ENCODE measurements at regions not wholly inside any gene's neighbourhood (a gene's known extent, or its start where the extent isn't known, plus 50 kb on each side); places are given as distances from the start of the nearest gene placed in this dataset.
"Not testable (repeated sequence)": the region's sequence is repeated elsewhere in the genome, so short reads cannot be mapped to it uniquely, and the experiment has no call there.

- DNase-seq, result not testable (repeated sequence)
These were observed 198.5 kb upstream of the CRIM1 start for GRCh38 chr2:36157093-36157492.

DNA sequence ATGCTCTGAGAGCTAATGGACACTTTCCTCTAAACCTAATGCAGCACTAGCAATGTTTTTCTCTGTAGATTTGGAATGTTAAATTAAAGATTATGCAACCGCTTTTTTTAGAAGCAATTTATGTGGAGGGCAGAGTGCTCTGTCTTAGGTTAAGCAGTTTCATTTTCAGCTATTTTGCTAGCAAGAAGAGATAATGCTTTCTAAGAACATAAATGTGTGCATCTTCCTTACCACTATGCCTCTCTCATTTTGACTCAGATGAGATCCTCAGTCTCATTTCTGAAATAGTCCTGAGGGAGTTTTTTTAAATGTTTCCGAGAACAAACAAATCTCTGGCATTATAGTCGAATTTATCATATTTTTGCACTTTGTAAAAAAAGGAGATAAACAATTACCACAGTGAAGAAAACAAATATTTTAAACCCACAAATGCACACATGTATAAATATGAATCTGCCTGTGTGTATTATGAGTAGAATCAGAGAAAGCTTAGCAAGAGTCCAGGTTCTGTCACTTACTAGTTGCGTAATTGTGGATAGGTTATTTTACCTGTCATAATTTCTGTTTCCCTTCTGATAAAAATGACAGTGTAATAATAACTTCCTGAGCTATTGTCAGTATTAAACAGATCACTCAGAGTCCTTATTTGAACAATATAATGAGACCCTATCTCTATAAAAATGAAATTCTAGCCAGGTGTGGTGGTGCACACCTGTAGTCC lies 207.7 kb upstream of the CRIM1 start:
- no peak for DNase-seq

- no peak for DNase-seq
These were observed 208.8 kb upstream of the CRIM1 start for GRCh38 chr2:36146765-36147164.

DNA sequence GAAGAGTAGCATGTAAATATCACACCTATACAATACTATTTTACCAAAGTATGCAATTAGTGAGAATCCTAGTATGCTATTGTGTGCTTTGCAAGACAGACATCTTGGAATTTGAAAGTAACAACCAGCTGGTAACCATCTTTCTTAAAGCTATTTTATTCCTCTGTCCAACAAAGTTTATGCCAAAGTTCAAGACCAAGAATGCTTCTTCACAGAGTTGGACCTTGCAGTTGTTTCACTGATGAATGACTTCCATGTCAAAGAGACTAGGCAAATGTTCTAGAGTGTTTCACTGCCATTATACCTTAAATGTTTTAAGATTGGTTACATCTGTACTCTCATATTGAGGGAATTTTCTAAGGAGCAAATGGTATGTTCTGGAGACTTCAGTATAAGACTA lies 215.2 kb upstream of the CRIM1 start:
- DNase-seq, result no peak

- DNase-seq, result no peak
These were observed 218.0 kb upstream of the CRIM1 start for GRCh38 chr2:36137612-36138011.

- no peak for DNase-seq
These were observed 221.3 kb upstream of the CRIM1 start for GRCh38 chr2:36134281-36134680.

DNA sequence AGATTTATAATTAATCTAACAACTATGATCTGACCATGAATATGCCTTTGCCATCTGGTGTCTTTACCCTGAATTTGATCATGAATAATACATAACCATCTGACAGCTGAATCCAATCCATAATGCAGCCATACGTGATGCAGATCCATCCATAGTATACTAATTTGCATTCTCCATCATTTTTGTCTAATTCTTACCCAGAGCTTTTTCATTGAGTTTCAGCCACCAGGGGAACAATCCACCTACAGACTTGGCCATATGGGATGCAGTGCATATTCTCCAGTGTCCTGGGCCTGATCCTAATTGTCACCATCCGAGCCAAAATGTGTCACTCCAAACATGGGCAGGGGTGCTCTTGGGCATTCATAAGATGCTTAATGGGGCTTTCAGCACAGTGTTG lies 227.2 kb upstream of the CRIM1 start:
- no peak for DNase-seq

- DNase-seq, result no peak
These were observed 229.9 kb upstream of the CRIM1 start for GRCh38 chr2:36125702-36126101.

GRCh38 chr2:36123995-36124394 lies 231.6 kb upstream of the CRIM1 start:
- no peak for DNase-seq

- DNase-seq, result no peak
These were observed 258.6 kb upstream of the CRIM1 start for GRCh38 chr2:36097022-36097421.

- DNase-seq, result not testable (repeated sequence)
These were observed 263.5 kb upstream of the CRIM1 start for GRCh38 chr2:36091844-36092741.

DNA sequence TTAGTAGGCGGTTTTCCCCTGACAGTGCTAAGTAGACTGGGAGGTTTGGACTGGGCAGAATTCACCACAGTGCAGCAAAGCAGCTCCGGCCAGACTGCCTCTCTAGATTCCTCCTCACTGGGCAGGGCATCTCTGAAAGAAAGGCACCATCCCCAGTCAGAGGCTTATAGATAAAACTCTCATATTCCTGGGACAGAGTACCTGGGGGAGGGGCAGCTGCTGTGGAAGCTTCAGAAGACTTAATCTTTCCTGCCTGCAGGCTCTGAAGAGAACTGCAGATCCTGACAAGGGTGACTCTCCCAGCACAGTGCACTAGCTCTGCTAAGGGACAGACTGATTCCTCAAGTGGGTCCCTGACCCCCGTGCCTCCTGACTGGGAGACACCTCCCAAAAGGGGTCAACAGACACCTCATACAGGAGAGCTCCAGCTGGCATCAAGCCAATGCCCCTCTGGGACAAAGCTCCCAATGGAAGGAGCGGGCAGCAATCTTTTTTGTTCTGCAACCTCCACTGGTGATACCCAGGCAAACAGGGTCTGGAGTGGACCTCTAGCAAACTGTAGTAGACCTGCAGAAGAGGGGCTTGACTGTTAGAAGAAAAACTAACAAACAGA lies 266.8 kb upstream of the CRIM1 start:
- DNase-seq, result no peak

DNA sequence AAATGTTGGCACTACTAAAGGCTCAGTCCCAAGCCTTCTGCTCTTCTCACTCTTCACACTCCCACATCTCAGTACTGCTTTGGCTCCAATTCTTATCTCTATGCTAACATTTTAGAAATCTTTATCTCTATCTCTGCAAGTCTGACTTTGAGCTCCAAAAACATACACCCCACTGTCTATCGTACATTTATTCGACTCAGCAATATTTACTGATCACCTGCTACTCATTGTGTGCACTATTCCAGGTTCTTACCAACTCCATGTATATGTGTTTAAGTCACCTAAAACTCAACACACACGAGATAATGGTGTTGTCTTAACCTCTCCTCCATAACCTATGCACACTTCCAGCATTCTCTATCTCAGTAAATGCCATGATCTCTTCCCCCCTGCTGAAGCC lies 268.2 kb upstream of the CRIM1 start:
- DNase-seq, result no peak

DNA sequence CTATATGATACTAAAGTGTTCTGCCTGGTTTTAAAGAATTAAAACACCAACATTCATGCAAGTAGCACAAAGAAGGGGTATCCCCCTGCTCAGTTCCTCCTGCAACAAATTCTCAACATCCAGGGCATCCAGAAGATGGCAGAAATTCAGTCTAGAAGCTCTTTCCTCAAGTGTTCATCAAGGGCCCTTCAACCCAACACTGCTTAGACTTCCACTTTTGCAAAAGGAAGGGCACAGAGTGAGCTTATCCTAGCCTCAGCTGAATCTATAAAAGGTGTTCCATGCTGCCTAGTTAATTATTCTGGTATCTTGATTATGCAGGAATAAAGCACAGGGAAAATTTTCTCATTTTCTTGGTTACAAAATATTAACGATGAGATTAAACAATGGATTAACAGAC lies 275.8 kb upstream of the CRIM1 start:
- no peak for DNase-seq

DNA sequence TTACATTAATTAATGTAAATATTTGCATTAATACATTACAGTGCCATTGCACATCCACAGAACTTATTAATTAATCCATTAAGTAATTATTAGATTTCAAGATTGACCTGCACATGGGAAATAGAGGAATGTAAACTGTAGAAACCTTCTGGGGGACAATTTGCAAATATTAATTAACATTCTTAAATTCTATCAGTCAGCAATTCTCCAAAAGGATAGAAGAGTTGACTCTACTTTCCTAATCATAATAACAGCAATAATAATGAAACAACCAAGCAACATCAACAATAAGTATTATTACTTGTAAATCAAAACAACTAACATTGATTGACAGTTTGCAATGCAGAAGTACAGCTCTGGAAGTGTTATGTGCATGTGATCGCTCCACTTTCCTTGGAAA lies 281.6 kb upstream of the CRIM1 start:
- DNase-seq, result no peak

GRCh38 chr2:36071698-36072097 lies 283.9 kb upstream of the CRIM1 start:
- DNase-seq, result no peak

GRCh38 chr2:36069074-36069473 lies 286.5 kb upstream of the CRIM1 start:
- DNase-seq, result no peak

- DNase-seq, result no peak
These were observed 287.5 kb upstream of the CRIM1 start for GRCh38 chr2:36068086-36068485.

- DNase-seq, result no peak
These were observed 295.4 kb upstream of the CRIM1 start for GRCh38 chr2:36060133-36060532.

- no peak for DNase-seq
These were observed 295.9 kb upstream of the CRIM1 start for GRCh38 chr2:36059691-36060090.

GRCh38 chr2:36058953-36059352 lies 296.6 kb upstream of the CRIM1 start:
- DNase-seq, result no peak

- DNase-seq, result no peak
These were observed 297.5 kb upstream of the CRIM1 start for GRCh38 chr2:36058076-36058475.

DNA sequence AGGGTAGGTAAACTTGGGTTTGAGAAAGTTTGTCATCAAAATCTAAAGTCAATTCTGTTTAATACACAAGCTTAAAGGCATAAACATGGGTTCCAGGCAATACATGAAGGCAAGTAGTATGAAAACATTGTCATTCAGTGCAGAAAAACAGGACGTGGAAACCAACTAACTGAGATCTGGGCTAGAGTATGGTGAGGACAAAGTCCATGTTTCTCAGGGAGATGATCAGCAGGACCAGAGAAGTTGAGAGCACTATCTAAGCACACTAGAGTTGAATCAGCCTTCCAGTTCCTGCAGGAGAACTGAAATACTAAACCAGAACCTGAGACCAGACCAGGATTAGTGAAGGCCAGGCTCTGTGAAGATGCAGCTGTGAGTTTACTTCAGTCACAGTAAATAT lies 302.8 kb upstream of the CRIM1 start:
- no peak for DNase-seq

GRCh38 chr2:36044411-36044810 lies 311.2 kb upstream of the CRIM1 start:
- no peak for DNase-seq
